HepG2 (cell line): ENCODE measurements at regions not wholly inside any gene's neighbourhood (a gene's known extent, or its start where the extent isn't known, plus 50 kb on each side); places are given as distances from the start of the nearest gene placed in this dataset.

Source experiments
- BRCA1 ChIP-seq: sonication (generic); formaldehyde crosslinking; IDR thresholded peaks from 2 replicates; pipeline ENCODE4 v1.4.0; 2020; ENCODE audit warnings: missing genetic modification reagents
- KDM1A ChIP-seq: IDR thresholded peaks from 2 replicates; pipeline ENCODE4 v1.6.1; 2016; ENCODE audit warnings: missing compliant biosample characterization
- PHF8 ChIP-seq: sonication (generic); formaldehyde crosslinking; IDR thresholded peaks from 2 replicates; pipeline ENCODE4 v1.5.0; 2020; ENCODE audit warnings: missing genetic modification reagents
- ZNF484 ChIP-seq: sonication (generic); formaldehyde crosslinking; IDR thresholded peaks from 2 replicates; pipeline ENCODE4 v1.5.1; 2020; ENCODE audit warnings: mild to moderate bottlenecking, low read depth, missing genetic modification reagents, borderline replicate concordance
- ZNF550 ChIP-seq: sonication (generic); formaldehyde crosslinking; IDR thresholded peaks from 2 replicates; pipeline ENCODE4 v1.4.0; 2020; ENCODE audit warnings: mild to moderate bottlenecking, missing genetic modification reagents, borderline replicate concordance
- ZNF616 ChIP-seq: sonication (generic); formaldehyde crosslinking; IDR thresholded peaks from 2 replicates; pipeline ENCODE4 v1.5.0; 2020; ENCODE audit warnings: low read depth, mild to moderate bottlenecking, missing genetic modification reagents
- ZNF891 ChIP-seq: sonication (generic); formaldehyde crosslinking; IDR thresholded peaks from 2 replicates; pipeline ENCODE4 v1.5.0; 2020; ENCODE audit warnings: mild to moderate bottlenecking, missing genetic modification reagents
- TF ChIP-seq, protein P1 (sequence below), 2 experiments: sonication (generic) in 1 of 2; formaldehyde crosslinking in 1 of 2; IDR thresholded peaks; 2 replicates each; pipeline versions ENCODE4 v1.5.1 to v1.6.1; 2011 to 2020; ENCODE audit warnings: borderline replicate concordance in 1 of 2, low read depth in 1 of 2, low read length in 1 of 2, mild to moderate bottlenecking in 1 of 2, missing genetic modification reagents in 1 of 2, moderate library complexity in 1 of 2
- TF ChIP-seq, protein P2 (sequence below): sonication (generic); formaldehyde crosslinking; IDR thresholded peaks from 2 replicates; pipeline ENCODE4 v1.4.0; 2020; ENCODE audit warnings: missing genetic modification reagents, borderline replicate concordance
- TF ChIP-seq, protein P3 (sequence below): sonication (generic); formaldehyde crosslinking; IDR thresholded peaks from 2 replicates; pipeline ENCODE4 v1.4.0; 2020; ENCODE audit warnings: mild to moderate bottlenecking, missing genetic modification reagents
- TF ChIP-seq, protein P4 (sequence below): sonication (generic); formaldehyde crosslinking; IDR thresholded peaks from 2 replicates; pipeline ENCODE4 v1.5.0; 2020; ENCODE audit warnings: missing genetic modification reagents

DNA sequence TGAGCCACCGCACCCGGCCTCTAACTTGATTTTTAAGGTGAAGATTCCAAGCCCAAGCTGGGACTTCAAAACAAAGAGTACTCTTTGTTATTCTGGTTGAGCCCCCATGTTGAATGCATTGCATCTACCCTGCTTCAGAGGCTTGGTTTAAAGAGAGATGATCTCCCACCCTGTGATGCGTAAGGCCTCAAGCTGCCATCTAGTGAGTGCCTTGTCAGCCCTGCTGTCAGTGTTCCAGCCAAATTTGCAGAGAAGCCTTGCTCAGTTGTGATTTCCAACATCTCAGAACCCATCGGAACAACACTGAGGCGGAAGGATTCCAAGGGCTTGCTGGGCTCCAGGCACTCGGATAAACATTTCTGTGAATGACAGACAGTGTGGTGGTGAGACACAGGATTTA lies 210.7 kb upstream of the RGMA start (continued):
- TF ChIP-seq, protein P1, sequence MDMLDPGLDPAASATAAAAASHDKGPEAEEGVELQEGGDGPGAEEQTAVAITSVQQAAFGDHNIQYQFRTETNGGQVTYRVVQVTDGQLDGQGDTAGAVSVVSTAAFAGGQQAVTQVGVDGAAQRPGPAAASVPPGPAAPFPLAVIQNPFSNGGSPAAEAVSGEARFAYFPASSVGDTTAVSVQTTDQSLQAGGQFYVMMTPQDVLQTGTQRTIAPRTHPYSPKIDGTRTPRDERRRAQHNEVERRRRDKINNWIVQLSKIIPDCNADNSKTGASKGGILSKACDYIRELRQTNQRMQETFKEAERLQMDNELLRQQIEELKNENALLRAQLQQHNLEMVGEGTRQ (IDR thresholded peaks at IDR 0.05; ENCODE audit: low read depth, low read length) = no peak
- TF ChIP-seq, protein P1 (CRISPR knock-in tag; IDR thresholded peaks at IDR 0.05; ENCODE audit: borderline replicate concordance) = no peak
- TF ChIP-seq, protein P2, sequence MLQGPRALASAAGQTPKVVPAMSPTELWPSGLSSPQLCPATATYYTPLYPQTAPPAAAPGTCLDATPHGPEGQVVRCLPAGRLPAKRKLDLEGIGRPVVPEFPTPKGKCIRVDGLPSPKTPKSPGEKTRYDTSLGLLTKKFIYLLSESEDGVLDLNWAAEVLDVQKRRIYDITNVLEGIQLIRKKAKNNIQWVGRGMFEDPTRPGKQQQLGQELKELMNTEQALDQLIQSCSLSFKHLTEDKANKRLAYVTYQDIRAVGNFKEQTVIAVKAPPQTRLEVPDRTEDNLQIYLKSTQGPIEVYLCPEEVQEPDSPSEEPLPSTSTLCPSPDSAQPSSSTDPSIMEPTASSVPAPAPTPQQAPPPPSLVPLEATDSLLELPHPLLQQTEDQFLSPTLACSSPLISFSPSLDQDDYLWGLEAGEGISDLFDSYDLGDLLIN (CRISPR knock-in tag) = no peak
- TF ChIP-seq ZNF616 (CRISPR knock-in tag) (no peak), ZNF891 (CRISPR knock-in tag) (no peak), ZNF484 (CRISPR knock-in tag) (no peak), ZNF550 (CRISPR knock-in tag) (no peak), BRCA1 (CRISPR knock-in tag) (no peak), PHF8 (no peak), KDM1A (CRISPR knock-in tag) (no peak)
- TF ChIP-seq, protein P3, sequence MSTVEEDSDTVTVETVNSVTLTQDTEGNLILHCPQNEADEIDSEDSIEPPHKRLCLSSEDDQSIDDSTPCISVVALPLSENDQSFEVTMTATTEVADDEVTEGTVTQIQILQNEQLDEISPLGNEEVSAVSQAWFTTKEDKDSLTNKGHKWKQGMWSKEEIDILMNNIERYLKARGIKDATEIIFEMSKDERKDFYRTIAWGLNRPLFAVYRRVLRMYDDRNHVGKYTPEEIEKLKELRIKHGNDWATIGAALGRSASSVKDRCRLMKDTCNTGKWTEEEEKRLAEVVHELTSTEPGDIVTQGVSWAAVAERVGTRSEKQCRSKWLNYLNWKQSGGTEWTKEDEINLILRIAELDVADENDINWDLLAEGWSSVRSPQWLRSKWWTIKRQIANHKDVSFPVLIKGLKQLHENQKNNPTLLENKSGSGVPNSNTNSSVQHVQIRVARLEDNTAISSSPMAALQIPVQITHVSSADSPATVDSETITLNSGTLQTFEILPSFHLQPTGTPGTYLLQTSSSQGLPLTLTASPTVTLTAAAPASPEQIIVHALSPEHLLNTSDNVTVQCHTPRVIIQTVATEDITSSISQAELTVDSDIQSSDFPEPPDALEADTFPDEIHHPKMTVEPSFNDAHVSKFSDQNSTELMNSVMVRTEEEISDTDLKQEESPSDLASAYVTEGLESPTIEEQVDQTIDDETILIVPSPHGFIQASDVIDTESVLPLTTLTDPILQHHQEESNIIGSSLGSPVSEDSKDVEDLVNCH (CRISPR knock-in tag) = no peak
- TF ChIP-seq, protein P4, sequence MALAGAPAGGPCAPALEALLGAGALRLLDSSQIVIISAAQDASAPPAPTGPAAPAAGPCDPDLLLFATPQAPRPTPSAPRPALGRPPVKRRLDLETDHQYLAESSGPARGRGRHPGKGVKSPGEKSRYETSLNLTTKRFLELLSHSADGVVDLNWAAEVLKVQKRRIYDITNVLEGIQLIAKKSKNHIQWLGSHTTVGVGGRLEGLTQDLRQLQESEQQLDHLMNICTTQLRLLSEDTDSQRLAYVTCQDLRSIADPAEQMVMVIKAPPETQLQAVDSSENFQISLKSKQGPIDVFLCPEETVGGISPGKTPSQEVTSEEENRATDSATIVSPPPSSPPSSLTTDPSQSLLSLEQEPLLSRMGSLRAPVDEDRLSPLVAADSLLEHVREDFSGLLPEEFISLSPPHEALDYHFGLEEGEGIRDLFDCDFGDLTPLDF (CRISPR knock-in tag) = no peak
- TF ChIP-seq, all 625 proteins: peak for 0
